ENCODE measurements at regions not wholly inside any gene's neighbourhood (a gene's known extent, or its start where the extent isn't known, plus 50 kb on each side); places are given as distances from the start of the nearest gene placed in this dataset.

DNA sequence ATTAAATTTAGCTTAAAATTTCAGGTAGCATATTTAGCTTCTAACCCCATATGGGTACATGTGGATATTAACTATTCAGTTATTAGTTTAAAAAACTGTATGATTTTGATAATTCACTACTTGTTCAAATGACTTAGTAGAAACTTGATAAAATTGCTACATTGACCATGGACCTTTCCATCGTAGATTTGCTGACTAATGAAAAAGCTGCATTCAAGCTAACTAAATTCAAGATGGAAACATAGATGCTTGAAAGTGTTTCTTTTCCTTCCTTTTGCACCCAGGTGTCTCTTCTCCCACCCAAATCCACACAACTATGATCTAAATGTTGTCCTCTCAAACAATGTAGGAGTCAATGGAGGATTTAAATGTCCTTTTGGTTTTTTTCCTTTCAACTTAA lies 439.2 kb downstream of the TBC1D4 start:
- no peak for DNase-seq

DNA sequence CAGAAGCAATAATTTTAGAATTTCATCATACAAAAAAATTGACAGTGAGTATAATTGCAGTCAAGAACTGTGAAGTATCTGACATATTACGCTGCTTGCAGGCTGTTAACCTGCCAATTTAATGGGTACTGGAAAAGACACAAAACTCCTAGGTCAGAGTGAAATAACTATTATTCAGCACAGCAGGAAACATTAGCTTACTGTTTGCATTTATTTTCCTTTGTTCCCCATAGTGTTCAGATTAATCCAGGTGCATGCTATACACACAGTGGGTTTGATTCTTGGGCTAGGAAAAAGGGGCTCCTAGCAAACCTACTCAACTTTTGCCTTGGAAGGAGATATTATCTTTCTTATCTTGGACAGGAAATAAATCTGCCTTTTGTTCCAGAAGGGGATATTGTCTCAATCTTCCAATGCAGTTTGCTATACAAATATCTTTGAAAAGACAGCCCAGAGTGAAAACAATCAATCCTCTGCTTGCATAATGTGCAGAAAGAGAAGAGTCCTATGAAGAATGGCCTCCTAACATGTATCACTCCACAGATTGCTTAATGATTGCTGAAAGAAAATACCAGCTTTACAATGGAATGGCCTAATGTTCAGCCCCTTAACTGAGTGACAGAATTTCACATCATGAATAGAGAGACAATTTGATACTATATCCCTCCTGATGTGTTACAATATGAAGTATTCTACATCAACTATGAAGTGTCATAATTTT lies 443.4 kb downstream of the TBC1D4 start:
- DNase-seq, result no peak

DNA sequence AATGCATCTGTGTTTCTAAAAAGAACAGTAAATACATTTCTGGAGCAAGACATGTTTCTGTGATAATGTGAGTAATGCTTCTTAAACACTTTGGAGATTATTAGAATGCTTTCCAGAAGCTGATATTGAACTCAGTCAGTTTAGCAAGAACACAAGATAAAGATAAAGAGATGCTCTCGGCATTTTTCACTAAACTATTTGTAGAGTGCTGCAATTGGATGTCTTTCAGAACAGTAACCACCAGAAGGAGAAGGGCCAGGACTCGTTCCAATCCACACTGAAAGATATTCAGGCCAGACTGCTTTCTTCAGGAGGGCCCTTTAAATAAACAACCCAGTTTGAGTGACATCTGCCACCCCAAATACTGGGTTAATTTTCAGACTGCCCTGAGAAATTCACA lies 456.0 kb downstream of the TBC1D4 start:
- no peak for DNase-seq

DNA sequence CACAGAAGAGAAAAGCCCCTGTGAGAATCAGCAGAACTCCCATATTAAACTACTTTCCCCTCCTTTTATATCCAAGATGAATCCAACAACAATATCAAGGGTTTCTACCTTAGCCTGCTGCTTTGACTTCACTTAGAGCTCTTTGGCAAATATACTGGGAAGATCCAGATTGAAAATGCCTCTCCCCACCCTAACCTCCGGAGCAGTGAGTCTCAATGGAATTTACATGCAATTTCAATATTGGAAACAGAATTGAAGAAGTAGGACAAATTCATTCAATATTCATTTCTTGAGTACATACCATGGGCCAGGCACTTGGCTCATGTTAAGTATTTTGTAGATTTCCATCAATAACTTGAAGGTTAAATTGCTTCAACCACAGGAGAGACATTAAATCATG lies 457.4 kb downstream of the TBC1D4 start:
- DNase-seq, result no peak

- DNase-seq, result no peak
Observed at GRCh38 chr13:75023609-75024008, 458.4 kb downstream of the TBC1D4 start.

GRCh38 chr13:75021151-75021550 lies 460.8 kb downstream of the TBC1D4 start:
- no peak for DNase-seq

GRCh38 chr13:75016225-75016624 lies 465.7 kb downstream of the TBC1D4 start:
- DNase-seq, result no peak

DNA sequence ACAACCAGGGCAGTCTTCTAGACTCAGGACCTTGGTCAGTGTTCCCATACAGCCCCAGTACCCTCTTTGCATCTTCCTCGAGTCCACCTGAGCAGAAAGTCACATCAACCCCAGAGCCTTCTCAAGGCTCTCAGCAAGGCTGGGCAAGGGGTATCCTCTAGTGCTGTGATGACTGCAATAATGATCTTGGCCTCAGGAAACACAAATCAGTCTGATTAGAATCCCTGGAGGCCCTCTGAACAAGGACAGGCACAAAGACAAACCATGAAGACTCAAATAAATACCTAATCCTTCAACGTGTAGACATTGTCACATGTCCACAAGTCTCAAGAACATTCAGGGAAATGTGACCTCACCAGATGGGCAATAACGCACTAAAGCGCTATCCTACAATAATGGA lies 468.2 kb downstream of the TBC1D4 start:
- no peak for DNase-seq

- no peak for DNase-seq
Observed at GRCh38 chr13:75010941-75011340, 471.0 kb downstream of the TBC1D4 start.

GRCh38 chr13:75008926-75009325 lies 473.0 kb downstream of the TBC1D4 start:
- DNase-seq, result no peak

DNA sequence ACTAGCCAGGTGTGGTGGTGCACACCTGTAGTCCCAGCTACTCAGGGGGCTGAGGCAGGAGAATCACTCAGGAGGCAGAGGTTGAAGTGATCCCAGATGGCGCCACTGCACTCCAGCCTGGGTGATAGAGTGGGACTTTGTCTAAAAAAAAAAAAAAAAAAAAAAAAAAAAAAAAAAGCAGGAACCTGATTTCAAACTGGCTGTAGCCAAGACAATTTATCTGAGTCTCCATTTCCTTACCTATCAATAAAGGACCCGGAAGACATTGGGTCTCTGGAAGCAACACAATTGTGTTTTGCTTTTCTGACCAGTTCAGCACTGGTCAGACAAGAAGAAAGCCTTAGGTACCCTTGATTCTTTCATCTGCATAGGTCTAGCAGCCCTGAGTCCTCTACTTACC lies 491.0 kb downstream of the TBC1D4 start:
- DNase-seq, result no peak

- no peak for DNase-seq
Observed at GRCh38 chr13:74987124-74987690, 494.8 kb downstream of the TBC1D4 start.

DNA sequence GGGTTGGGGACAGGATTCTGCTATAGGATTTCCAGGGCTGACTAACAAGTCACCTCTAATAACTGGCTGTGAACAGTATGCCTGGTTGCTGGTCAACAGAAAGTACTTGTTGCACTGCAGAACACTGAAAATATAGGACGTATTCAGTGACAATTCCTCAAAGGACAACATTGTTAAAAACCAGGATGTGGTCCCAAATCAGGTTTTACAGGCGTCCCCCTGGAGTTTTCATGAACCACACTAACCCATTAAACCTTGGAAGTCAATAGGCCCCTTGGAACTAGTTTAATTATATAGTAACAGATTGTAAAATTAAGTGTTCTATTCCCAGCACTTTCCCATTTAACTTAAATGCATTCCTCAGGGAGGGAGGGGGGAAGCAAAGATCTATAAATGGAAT lies 495.4 kb downstream of the TBC1D4 start:
- no peak for DNase-seq

- no peak for DNase-seq
Observed at GRCh38 chr13:74979703-74980102, 502.3 kb downstream of the TBC1D4 start.

- DNase-seq, result no peak
Observed at GRCh38 chr13:74978591-74978990, 503.4 kb downstream of the TBC1D4 start.

DNA sequence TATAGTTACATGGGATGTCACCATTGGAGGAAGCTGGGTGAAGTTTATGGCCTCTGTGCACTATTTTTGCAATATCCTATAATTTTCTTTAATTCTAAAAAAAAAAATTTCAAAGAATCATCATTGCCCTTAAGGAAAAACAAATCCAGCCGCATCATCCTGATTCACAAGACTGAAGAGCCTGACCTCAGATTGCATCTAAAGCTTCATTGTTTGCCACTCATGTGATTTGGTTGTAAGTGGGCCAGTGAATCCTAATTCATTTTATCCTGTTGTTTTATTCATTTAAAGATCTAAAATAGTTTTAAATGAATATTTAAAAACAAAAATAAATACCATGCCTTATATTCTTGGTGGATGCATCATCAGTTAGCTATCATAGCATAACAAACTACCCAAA lies 504.5 kb downstream of the TBC1D4 start:
- no peak for DNase-seq

- DNase-seq, result no peak
Observed at GRCh38 chr13:74975111-74975510, 506.9 kb downstream of the TBC1D4 start.

DNA sequence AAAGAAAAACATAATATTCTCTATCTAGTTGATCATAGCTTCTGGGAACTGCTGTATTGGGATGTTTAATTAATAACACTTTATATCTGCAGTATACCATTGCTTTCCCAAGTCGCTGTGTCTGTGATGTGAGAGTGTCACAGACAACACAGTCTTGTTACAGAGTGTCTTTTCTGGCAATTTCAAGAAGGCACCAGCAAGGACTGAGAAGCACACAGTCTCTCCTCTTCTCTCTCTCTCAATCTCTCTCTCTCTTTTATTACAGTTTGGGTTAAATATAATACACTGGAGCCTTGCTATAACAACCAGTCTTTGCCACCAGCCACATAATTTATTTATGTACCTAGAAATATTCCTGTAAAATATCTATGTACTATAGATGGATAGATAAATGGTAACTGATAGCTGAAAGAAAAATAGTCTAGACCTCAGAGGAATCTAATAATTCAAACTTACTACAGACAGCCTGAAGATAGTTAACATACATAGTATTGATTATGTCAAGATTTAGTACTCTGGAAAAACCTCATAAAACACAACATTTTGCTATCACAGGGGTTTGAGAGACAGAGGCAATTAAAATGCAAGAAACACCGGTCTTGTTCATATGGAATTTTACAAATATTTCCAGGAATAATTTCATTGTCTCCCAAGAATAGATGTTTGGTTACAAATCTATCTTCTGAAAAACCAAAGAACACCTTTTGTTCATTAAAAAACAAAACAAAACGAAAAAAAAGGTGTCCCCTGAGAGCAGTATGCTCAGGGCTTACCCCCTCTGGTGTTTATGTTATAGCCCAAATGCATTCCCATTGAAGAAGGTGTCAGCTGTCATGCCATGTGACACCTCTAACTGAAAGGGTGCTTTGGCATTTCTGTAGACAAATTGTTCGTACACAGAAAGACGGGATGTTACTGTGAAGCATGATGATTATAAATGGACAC lies 507.8 kb downstream of the TBC1D4 start:
- DNase-seq, result no peak

GRCh38 chr13:74969419-74969818 lies 512.5 kb downstream of the TBC1D4 start:
- DNase-seq, result no peak

GRCh38 chr13:74966814-74967424 lies 515.0 kb downstream of the TBC1D4 start:
- DNase-seq, result no peak

DNA sequence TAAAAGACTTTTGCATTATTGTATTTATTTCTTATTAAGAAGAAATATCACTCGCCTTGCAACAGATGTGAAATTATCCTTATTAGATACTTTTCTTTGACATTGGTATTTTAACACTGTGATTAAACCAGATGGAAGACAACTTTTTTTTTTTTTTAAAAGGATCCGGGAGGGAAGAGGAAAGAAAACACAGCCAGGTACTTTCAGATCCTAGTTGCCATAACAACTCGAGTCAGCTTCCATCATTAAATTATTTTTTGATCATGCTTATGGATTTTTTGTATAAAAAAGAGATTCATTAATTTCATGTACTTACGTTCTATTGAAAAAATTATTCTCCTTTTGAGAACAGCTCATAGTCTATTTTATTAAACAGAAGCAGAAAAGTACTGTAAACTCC lies 515.7 kb downstream of the TBC1D4 start:
- DNase-seq, result no peak

DNA sequence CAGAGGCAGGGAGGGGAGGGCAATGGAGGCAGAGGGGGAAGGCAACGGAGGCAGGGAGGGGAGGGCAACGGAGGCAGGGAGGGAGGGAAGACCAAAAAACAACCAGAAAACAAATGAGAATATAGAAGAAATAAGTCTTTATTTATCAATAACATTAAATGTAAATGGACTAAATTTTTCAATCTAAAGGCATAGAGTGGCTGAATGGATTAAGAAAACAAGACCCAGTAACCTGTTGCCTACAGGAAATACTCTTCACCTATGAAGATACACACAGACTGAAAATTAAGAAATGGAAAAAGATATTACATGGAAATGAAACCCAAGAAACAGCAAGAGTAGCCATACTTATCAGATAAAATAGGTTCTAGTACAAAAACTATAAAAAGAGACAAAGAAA lies 536.3 kb downstream of the TBC1D4 start:
- no peak for DNase-seq
